Smooth muscle cell (in vitro differentiated cells): ENCODE measurements at regions not wholly inside any gene's neighbourhood (a gene's known extent, or its start where the extent isn't known, plus 50 kb on each side); places are given as distances from the start of the nearest gene placed in this dataset.
"Not testable (repeated sequence)": the region's sequence is repeated elsewhere in the genome, so short reads cannot be mapped to it uniquely, and the experiment has no call there.

Experiments used
- DNase-seq: peaks from one replicate; lab custom pipeline; 2025; ENCODE audit not compliant: unreplicated experiment; lab: John Stamatoyannopoulos, UW
- H2AFZ ChIP-seq: fragments of 200-600 bp; sonication (generic); 2 replicates; pipeline ENCODE4 v1.6.0; 2016; ENCODE audit warnings: antibody characterized with exemption, low read depth, mild to moderate bottlenecking
- H3F3A ChIP-seq: fragments of 200-600 bp; sonication (generic); 2 replicates; pipeline ENCODE4 v1.6.0; 2017; ENCODE audit warnings: antibody characterized with exemption, low read depth
- H3K27ac ChIP-seq: fragments of 200-600 bp; sonication (generic); 2 replicates; pipeline ENCODE4 v1.5.1; 2016; ENCODE audit warnings: low read depth, mild to moderate bottlenecking
- H3K27me3 ChIP-seq: fragments of 200-600 bp; sonication (generic); 2 replicates; pipeline ENCODE4 v1.6.1; 2016; ENCODE audit warnings: low read depth, mild to moderate bottlenecking
- H3K36me3 ChIP-seq: fragments of 200-600 bp; sonication (generic); 2 replicates; pipeline ENCODE4 v1.5.1; 2016; ENCODE audit warnings: low read depth
- H3K4me1 ChIP-seq: fragments of 200-600 bp; sonication (generic); 2 replicates; pipeline ENCODE4 v1.5.1; 2016; ENCODE audit warnings: low read depth
- H3K4me2 ChIP-seq: fragments of 200-600 bp; sonication (generic); 2 replicates; pipeline ENCODE4 v1.6.0; 2016; ENCODE audit warnings: mild to moderate bottlenecking
- H3K4me3 ChIP-seq: fragments of 200-600 bp; sonication (generic); 2 replicates; pipeline ENCODE4 v1.5.1; 2016; ENCODE audit warnings: mild to moderate bottlenecking
- H3K79me2 ChIP-seq: fragments of 200-600 bp; sonication (generic); 2 replicates; pipeline ENCODE4 v1.6.0; 2016; ENCODE audit warnings: low read depth, mild to moderate bottlenecking
- H3K9ac ChIP-seq: fragments of 200-600 bp; sonication (generic); 2 replicates; pipeline ENCODE4 v1.6.0; 2016; ENCODE audit warnings: low read depth
- H3K9me3 ChIP-seq: fragments of 200-600 bp; sonication (generic); replicated peaks from 2 replicates; pipeline ENCODE4 v1.5.1; 2016; ENCODE audit warnings: low read depth
- H4K20me1 ChIP-seq: fragments of 200-600 bp; sonication (generic); 2 replicates; pipeline ENCODE4 v1.6.0; 2016; ENCODE audit warnings: low read depth
- WGBS: methylation state at CpG from one replicate; pipeline ENCODE4 v1.1.7; 2016; ENCODE audit warnings: low lambda C conversion rate; 5-methylcytosine and 5-hydroxymethylcytosine counted together
- TF ChIP-seq, protein P1 (sequence below): fragments of 200-600 bp; sonication (generic); IDR thresholded peaks from 2 replicates; pipeline ENCODE4 v1.5.1; 2017; ENCODE audit warnings: borderline replicate concordance, mild to moderate bottlenecking, antibody characterized with exemption; ENCODE audit not compliant: insufficient read depth, poor library complexity, severe bottlenecking

DNA sequence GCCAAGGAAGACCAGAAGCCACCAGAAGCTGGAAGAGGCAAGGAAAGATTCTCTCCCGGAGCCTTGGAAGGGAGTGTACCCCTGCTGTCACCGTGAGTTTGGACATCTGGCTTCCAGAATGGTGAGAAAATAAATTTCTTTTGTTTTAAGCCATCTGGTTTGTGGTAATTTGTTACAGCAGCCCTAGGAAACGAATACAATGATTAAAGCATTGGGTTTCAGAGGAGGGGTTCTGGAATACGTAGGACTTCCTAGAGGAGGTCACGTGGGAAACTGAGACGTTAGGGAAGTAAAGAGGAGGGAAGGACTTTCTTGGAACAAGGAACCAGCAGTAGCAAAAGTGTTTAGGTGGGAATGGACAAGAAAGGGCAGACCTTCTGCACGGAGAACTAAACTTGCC lies 377.7 kb downstream of the IL20RB start:
- 77% methylated on average over 7 of the region's 7 CpGs for WGBS
- H3K4me1 ChIP-seq = no peaks in the 10 kb centered on the region
- H3K4me3 ChIP-seq = no peak overlapping the region
- no peaks in the 10 kb centered on the region for H3K27me3 ChIP-seq
- no peak overlapping the region for H3K9ac ChIP-seq
- TF ChIP-seq, protein P1, sequence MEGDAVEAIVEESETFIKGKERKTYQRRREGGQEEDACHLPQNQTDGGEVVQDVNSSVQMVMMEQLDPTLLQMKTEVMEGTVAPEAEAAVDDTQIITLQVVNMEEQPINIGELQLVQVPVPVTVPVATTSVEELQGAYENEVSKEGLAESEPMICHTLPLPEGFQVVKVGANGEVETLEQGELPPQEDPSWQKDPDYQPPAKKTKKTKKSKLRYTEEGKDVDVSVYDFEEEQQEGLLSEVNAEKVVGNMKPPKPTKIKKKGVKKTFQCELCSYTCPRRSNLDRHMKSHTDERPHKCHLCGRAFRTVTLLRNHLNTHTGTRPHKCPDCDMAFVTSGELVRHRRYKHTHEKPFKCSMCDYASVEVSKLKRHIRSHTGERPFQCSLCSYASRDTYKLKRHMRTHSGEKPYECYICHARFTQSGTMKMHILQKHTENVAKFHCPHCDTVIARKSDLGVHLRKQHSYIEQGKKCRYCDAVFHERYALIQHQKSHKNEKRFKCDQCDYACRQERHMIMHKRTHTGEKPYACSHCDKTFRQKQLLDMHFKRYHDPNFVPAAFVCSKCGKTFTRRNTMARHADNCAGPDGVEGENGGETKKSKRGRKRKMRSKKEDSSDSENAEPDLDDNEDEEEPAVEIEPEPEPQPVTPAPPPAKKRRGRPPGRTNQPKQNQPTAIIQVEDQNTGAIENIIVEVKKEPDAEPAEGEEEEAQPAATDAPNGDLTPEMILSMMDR = no peak
- H3F3A ChIP-seq = no peaks in the 10 kb centered on the region
- no peak for DNase-seq
- no peak overlapping the region for H3K4me2 ChIP-seq
- H3K36me3 ChIP-seq = no peaks in the 10 kb centered on the region
- no peaks in the 10 kb centered on the region for H3K9me3 ChIP-seq
- no peaks in the 10 kb centered on the region for H4K20me1 ChIP-seq
- no peak overlapping the region for H3K27ac ChIP-seq
- H3K79me2 ChIP-seq = no peaks in the 10 kb centered on the region
- no peak overlapping the region for H2AFZ ChIP-seq

DNA sequence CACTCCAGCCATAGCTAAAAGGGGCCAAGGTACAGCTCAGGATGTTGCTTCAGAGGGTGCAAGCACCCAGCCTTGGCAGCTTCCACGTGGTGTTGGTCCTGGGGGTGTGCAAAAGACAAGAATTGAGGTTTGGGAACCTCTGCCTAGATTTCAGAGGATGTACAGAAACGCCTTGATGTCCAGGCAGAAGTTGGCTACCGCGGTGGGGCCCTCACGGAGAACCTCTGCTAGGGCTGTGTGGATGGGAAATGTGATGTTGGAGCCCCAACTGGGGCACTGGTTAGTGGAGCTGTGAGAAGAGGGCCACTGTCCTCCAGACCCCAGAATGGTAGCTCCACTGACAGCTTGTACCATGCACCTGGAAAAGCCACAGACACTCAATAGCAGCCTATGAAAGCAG lies 380.6 kb downstream of the IL20RB start:
- not testable (repeated sequence) for H3K27ac ChIP-seq, H3K36me3 ChIP-seq, H3K4me2 ChIP-seq, H3F3A ChIP-seq, H3K4me3 ChIP-seq, H3K9ac ChIP-seq, H3K27me3 ChIP-seq, H4K20me1 ChIP-seq, DNase-seq, H3K4me1 ChIP-seq, H3K79me2 ChIP-seq, H2AFZ ChIP-seq, H3K9me3 ChIP-seq
- WGBS = 63% methylated on average over 5 of the region's 5 CpGs

DNA sequence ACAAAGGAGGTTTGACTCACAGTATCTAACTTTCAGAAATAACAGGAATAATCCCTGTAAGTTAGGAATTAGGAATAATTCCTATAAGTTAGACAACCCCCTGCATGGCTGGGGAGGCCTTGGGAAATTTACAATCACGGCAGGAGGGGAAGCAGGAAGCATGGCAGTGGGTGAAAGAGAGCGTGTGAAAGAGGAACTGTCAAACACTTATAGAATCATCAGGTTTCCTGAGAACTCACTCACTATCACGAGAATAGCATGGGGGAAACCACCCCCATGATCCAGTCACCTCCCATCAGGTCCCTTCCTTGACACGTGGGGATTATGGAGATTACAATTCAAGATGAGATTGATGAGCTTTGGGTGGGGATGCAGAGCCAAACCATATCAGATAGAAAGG lies 385.5 kb downstream of the IL20RB start:
- Histone ChIP-seq H3K27ac (no peak overlapping the region), H3K9me3 (no peaks in the 10 kb centered on the region), H3K4me3 (no peak overlapping the region), H2AFZ (no peak overlapping the region), H3K36me3 (no peaks in the 10 kb centered on the region), H3F3A (no peaks in the 10 kb centered on the region), H3K27me3 (no peaks in the 10 kb centered on the region), H3K4me1 (peaks cover 10% of the 10 kb centered on the region), H4K20me1 (no peaks in the 10 kb centered on the region), H3K4me2 (no peak overlapping the region), H3K79me2 (no peaks in the 10 kb centered on the region), H3K9ac (no peak overlapping the region)
- WGBS = 44% methylated on average over 4 of the region's 4 CpGs
- DNase-seq = no peak
- TF ChIP-seq, protein P1 = no peak

- no peak overlapping the region for H3K4me3 ChIP-seq
Measured at GRCh38 chr3:137347132-137347531, 389.3 kb downstream of the IL20RB start.

More at GRCh38 chr3:137347132-137347531, 389.3 kb downstream of the IL20RB start:
- 85% methylated on average over 2 of the region's 2 CpGs for WGBS
- Histone ChIP-seq H3K27me3 (no peaks in the 10 kb centered on the region), H2AFZ (no peak overlapping the region), H3K27ac (no peak overlapping the region), H3K79me2 (no peaks in the 10 kb centered on the region), H3K4me1 (peaks cover 12% of the 10 kb centered on the region), H3K9me3 (no peaks in the 10 kb centered on the region), H3K36me3 (no peaks in the 10 kb centered on the region), H3F3A (no peaks in the 10 kb centered on the region), H4K20me1 (no peaks in the 10 kb centered on the region), H3K4me2 (no peak overlapping the region), H3K9ac (no peak overlapping the region)
- DNase-seq = no peak
- TF ChIP-seq, protein P1 = peak; percentile 10
